Prostate gland (tissue), 2 donors: ENCODE measurements at regions not wholly inside any gene's neighbourhood (a gene's known extent, or its start where the extent isn't known, plus 50 kb on each side); places are given as distances from the start of the nearest gene placed in this dataset.

Experiments used
- DNase-seq: peaks from one replicate; pipeline ENCODE4 v3.0.0-alpha.2; 2019; ENCODE audit warnings: low spot score
- H3K27ac ChIP-seq, 2 donors: fragments of 200-600 bp; sonication (generic); 2 replicates each; pipeline ENCODE4 v1.5.1; 2017 to 2019
- H3K27me3 ChIP-seq: fragments of 200-600 bp; sonication (generic); replicated peaks from 2 replicates; pipeline ENCODE4 v1.5.1; 2019; ENCODE audit not compliant: insufficient read depth
- H3K36me3 ChIP-seq, 2 donors: fragments of 200-600 bp; sonication (generic); 1 replicate in 1 of 2; 2 replicates in 1 of 2; pipeline versions ENCODE4 v1.5.1 to v1.8.1; 2017 to 2019
- H3K4me1 ChIP-seq: fragments of 200-600 bp; sonication (generic); replicated peaks from 2 replicates; pipeline ENCODE4 v1.5.1; 2019
- H3K4me3 ChIP-seq, 2 donors: fragments of 200-600 bp; sonication (generic); 2 replicates each; pipeline ENCODE4 v1.5.1; 2017 to 2019
- H3K9me3 ChIP-seq: fragments of 200-600 bp; sonication (generic); 2 replicates; pipeline ENCODE4 v1.5.1; 2017
- POLR2A ChIP-seq: fragments of 450-650 bp; IDR thresholded peaks from one replicate; pipeline ENCODE4 v1.6.1; 2016; ENCODE audit warnings: antibody characterized with exemption, mild to moderate bottlenecking
- POLR2AphosphoS5 ChIP-seq: sonication (generic); formaldehyde crosslinking; IDR thresholded peaks from one replicate; pipeline ENCODE4 v1.6.1; 2017; ENCODE audit warnings: antibody characterized with exemption
- WGBS: methylation state at CpG from one replicate; pipeline ENCODE4 v1.1.5; 2018; 5-methylcytosine and 5-hydroxymethylcytosine counted together
- intact Hi-C: fragments of 100-400 bp; cut with DNase I; formaldehyde crosslinking; loops from one replicate; pipeline ENCODE4 v1.14.2; 2022
- TF ChIP-seq, protein P1 (sequence below), 4 experiments: fragments of 200-600 bp in 2 of 4; fragments of 450-650 bp in 2 of 4; sonication (generic) in 2 of 4; IDR thresholded peaks; 1 replicate in 3 of 4; 2 replicates in 1 of 4; pipeline ENCODE4 v1.5.1; 2016 to 2019; ENCODE audit warnings: antibody characterized with exemption in 4 of 4, mild to moderate bottlenecking in 2 of 4, moderate library complexity in 2 of 4

DNA sequence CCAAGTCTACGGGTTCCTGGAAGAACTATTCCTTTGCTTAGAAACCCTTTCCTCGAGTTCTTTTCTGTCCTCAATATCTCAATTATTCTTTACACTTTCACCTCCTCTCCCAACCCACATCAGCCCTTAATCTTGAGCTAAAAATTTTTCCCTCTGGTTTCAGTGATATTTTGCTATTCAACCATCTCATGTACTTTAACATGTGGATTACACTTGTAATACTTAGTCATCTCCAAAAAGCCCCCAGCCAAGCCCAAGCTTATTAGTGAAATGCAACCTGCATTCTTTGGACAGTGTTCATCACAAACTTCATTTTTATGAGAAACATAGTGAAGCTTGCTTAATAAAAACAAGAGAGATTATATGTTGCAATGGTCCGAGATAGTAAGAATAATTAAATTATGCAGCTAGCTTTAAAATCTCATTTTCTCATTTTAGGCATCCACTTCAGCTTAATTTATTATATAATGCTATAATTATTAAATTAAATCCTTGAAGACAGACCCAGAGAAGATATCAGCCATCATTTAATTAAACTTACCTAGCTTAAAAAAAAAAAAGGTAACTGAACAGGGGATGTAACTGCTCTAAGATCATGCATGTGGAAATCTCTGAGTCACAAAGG is 534.5 kb upstream of the TBL1XR1 start:
- Histone ChIP-seq H3K4me1 (no peaks in the 10 kb centered on the region), H3K9me3 (no peaks in the 10 kb centered on the region), H3K27ac (no peak overlapping the region), H3K36me3 (no peaks in the 10 kb centered on the region), H3K27me3 (no peaks in the 10 kb centered on the region), H3K4me3 (no peak overlapping the region)
- WGBS, result 82% methylated on average over 3 of the region's 3 CpGs
- DNase-seq, result no peak
- TF ChIP-seq POLR2A, result no peak
- TF ChIP-seq, protein P1, sequence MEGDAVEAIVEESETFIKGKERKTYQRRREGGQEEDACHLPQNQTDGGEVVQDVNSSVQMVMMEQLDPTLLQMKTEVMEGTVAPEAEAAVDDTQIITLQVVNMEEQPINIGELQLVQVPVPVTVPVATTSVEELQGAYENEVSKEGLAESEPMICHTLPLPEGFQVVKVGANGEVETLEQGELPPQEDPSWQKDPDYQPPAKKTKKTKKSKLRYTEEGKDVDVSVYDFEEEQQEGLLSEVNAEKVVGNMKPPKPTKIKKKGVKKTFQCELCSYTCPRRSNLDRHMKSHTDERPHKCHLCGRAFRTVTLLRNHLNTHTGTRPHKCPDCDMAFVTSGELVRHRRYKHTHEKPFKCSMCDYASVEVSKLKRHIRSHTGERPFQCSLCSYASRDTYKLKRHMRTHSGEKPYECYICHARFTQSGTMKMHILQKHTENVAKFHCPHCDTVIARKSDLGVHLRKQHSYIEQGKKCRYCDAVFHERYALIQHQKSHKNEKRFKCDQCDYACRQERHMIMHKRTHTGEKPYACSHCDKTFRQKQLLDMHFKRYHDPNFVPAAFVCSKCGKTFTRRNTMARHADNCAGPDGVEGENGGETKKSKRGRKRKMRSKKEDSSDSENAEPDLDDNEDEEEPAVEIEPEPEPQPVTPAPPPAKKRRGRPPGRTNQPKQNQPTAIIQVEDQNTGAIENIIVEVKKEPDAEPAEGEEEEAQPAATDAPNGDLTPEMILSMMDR (IDR thresholded peaks at IDR 0.05), result no peak
- TF ChIP-seq POLR2AphosphoS5, result no peak
- intact Hi-C loops, result no loop called here

DNA sequence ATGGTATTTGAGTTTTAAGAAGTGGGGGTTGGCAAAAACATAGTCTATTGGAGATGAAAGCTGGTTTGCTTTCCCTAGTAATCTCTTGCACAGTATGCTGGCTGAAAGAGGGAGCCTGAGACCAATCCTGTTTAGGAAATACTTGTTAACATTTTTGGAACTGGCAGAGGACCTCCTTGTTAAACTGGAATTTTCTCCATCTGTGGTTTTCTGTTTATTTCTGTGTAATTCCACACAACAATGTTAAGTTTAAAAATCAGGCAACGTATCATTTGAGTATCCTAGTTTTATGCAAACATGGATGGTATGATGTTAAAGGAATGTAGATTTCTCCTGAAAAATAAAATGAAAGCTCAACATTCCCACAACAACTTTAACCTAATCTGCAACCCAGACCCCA is 536.0 kb upstream of the TBL1XR1 start:
- Histone ChIP-seq H3K27me3 (no peaks in the 10 kb centered on the region), H3K27ac (no peak overlapping the region), H3K4me1 (no peaks in the 10 kb centered on the region), H3K4me3 (no peak overlapping the region), H3K9me3 (no peaks in the 10 kb centered on the region), H3K36me3 (no peaks in the 10 kb centered on the region)
- intact Hi-C loops, result no loop called here
- WGBS, result 69% methylated on average over 1 of the region's 1 CpG
- no peak for DNase-seq
- TF ChIP-seq POLR2A, result no peak
- no peak for TF ChIP-seq POLR2AphosphoS5
- TF ChIP-seq, protein P1 (IDR thresholded peaks at IDR 0.05), result no peak

DNA sequence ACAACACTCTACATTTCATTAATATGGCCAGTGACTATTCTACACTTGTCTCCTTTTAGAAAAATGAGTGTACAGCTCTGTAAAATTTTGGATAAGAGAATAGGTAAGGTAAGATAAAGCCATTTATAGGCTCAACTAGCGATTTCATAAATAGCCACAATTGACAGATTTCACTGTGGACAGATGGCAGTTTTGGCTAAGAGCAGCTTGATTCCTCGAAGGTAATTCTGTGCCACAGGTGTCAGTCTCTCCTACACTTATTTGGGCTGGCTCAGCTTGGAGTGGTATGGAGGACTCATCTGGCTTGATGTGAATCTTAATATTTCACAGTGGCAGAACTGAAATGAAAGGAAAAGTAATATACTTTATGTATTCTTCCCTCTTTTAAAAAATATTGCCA is 536.7 kb upstream of the TBL1XR1 start:
- no peak overlapping the region for H3K4me3 ChIP-seq
- TF ChIP-seq, protein P1 (IDR thresholded peaks at IDR 0.05), result no peak
- TF ChIP-seq POLR2AphosphoS5 (no peak), POLR2A (no peak)
- intact Hi-C loops, result no loop called here
- H3K27ac ChIP-seq, result no peak overlapping the region
- H3K4me1 ChIP-seq, result no peaks in the 10 kb centered on the region
- no peaks in the 10 kb centered on the region for H3K27me3 ChIP-seq
- H3K9me3 ChIP-seq, result no peaks in the 10 kb centered on the region
- WGBS, result 88% methylated on average over 2 of the region's 2 CpGs
- no peaks in the 10 kb centered on the region for H3K36me3 ChIP-seq
- no peak for DNase-seq

DNA sequence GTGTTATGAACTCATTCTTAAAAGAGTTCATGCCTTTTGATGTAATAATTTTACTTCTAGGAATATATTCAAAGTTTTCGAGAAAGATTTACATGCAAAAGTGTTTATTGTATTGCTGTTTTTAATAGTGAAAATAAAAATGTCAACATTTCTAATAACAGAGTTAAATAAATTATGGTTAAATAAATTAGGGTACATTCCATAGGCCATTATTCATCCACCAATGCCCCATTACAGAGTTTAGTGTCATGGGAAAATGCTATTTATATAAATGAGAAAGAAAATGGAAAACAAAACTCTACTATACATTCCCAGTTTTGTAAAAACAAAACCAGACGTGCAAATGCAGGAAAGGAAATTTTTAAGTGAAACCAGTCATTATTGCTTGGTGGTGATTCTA is 538.1 kb upstream of the TBL1XR1 start:
- Histone ChIP-seq H3K36me3 (no peaks in the 10 kb centered on the region), H3K27me3 (no peaks in the 10 kb centered on the region), H3K4me3 (no peak overlapping the region), H3K27ac (no peak overlapping the region), H3K4me1 (no peaks in the 10 kb centered on the region), H3K9me3 (no peaks in the 10 kb centered on the region)
- 70% methylated on average over 2 of the region's 2 CpGs for WGBS
- intact Hi-C loops, result no loop called here
- no peak for DNase-seq
- TF ChIP-seq, protein P1 (IDR thresholded peaks at IDR 0.05), result no peak
- TF ChIP-seq POLR2AphosphoS5, result no peak
- no peak for TF ChIP-seq POLR2A

DNA sequence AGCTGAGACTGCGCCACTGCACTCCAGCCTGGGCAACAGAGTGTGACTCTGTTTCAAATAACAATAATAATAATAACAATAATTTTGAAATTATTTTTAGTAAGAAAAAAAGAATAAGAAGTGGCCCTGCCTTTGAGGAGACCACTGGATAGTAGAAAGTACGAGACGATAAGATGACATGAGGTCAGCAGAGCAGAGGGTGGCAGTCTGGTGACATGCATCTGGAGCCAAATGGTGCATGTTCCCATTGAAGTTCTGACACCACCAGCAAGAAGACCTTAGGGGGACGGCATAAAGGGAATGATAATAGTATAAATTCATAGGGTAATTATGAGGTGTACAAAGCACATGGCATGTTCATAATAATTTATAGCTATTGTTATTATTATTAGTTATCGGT is 542.2 kb upstream of the TBL1XR1 start:
- no peak for DNase-seq
- intact Hi-C loops, result no loop called here
- H3K4me3 ChIP-seq, result no peak overlapping the region
- H3K9me3 ChIP-seq, result no peaks in the 10 kb centered on the region
- H3K27ac ChIP-seq, result no peak overlapping the region
- no peaks in the 10 kb centered on the region for H3K4me1 ChIP-seq
- WGBS, result 97% methylated on average over 5 of the region's 5 CpGs
- no peaks in the 10 kb centered on the region for H3K36me3 ChIP-seq
- no peaks in the 10 kb centered on the region for H3K27me3 ChIP-seq
- TF ChIP-seq, protein P1 (IDR thresholded peaks at IDR 0.05), result no peak
- TF ChIP-seq POLR2A (no peak), POLR2AphosphoS5 (no peak)
